Thyroid gland (tissue), 4 donors: ENCODE measurements at regions not wholly inside any gene's neighbourhood (a gene's known extent, or its start where the extent isn't known, plus 50 kb on each side); places are given as distances from the start of the nearest gene placed in this dataset.

ENCODE experiments used
- DNase-seq, 2 donors: peaks; one replicate each; pipeline ENCODE4 v3.0.0-alpha.2; 2019
- H3K27ac ChIP-seq, 3 donors: fragments of 200-600 bp; sonication (generic); 1 replicate in 2 of 3; 2 replicates in 1 of 3; pipeline ENCODE4 v1.5.1; 2016 to 2019; ENCODE audit warnings: mild to moderate bottlenecking in 1 of 3, moderate library complexity in 1 of 3
- H3K27me3 ChIP-seq: fragments of 200-600 bp; sonication (generic); one replicate; pipeline ENCODE4 v1.5.1; 2019
- H3K36me3 ChIP-seq, 2 donors: fragments of 200-600 bp; sonication (generic); one replicate each; pipeline ENCODE4 v1.5.1; 2016 to 2019
- H3K4me1 ChIP-seq, 2 donors: fragments of 200-600 bp; sonication (generic); one replicate each; pipeline ENCODE4 v1.5.1; 2017 to 2019
- H3K4me3 ChIP-seq, 3 donors: fragments of 200-600 bp; sonication (generic); replicated peaks in 1 of 3; 1 replicate in 2 of 3; 2 replicates in 1 of 3; pipeline ENCODE4 v1.5.1; 2016; ENCODE audit warnings: mild to moderate bottlenecking in 1 of 3
- H3K9me3 ChIP-seq: fragments of 200-600 bp; sonication (generic); one replicate; pipeline ENCODE4 v1.5.1; 2017
- POLR2A ChIP-seq, 2 donors: fragments of 450-650 bp; IDR thresholded peaks; one replicate each; pipeline ENCODE4 v1.6.1; 2017; ENCODE audit warnings: antibody characterized with exemption in 2 of 2, mild to moderate bottlenecking in 2 of 2, moderate library complexity in 1 of 2
- WGBS, 2 donors: methylation state at CpG; one replicate each; pipeline ENCODE4 v1.1.5; 2017; 5-methylcytosine and 5-hydroxymethylcytosine counted together
- intact Hi-C: fragments of 100-400 bp; cut with DNase I; formaldehyde crosslinking; loops from one replicate; pipeline ENCODE4 v1.15.1; 2023
- TF ChIP-seq, protein P1 (sequence below), 6 experiments: fragments of 200-600 bp in 3 of 6; fragments of 450-650 bp in 3 of 6; sonication (generic) in 3 of 6; IDR thresholded peaks; one replicate each; pipeline ENCODE4 v1.5.1; 2016 to 2019; ENCODE audit warnings: antibody characterized with exemption in 6 of 6, mild to moderate bottlenecking in 2 of 6, inconsistent platforms in 1 of 6, moderate library complexity in 1 of 6

DNA sequence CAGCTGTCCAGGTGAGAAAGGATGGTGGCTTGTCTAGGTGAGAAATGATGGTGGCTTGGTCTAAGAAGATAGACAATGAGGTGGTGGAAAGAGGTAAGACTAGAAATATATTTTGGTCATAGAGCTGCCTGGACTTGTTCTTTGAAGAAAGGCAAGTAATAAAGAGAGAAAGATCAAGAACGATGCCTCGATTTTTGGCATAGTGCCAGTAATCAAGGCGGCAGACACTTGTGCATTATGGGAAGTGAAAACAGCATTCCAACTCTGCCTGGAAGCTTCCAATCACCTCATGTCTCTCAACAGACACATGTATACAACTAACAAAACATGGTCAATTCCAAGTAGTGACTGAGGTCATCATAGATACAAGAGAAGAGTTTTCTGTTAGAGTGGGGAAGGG is 423.8 kb upstream of the NRP1 start:
- Histone ChIP-seq H3K36me3 (no peaks in the 10 kb centered on the region), H3K27ac (no peak overlapping the region), H3K27me3 (no peaks in the 10 kb centered on the region), H3K4me3 (no peak overlapping the region), H3K4me1 (no peaks in the 10 kb centered on the region), H3K9me3 (no peaks in the 10 kb centered on the region)
- intact Hi-C loops, result no loop called here
- DNase-seq, result no peak
- no peak for TF ChIP-seq POLR2A (IDR thresholded peaks at IDR 0.05)
- TF ChIP-seq, protein P1, sequence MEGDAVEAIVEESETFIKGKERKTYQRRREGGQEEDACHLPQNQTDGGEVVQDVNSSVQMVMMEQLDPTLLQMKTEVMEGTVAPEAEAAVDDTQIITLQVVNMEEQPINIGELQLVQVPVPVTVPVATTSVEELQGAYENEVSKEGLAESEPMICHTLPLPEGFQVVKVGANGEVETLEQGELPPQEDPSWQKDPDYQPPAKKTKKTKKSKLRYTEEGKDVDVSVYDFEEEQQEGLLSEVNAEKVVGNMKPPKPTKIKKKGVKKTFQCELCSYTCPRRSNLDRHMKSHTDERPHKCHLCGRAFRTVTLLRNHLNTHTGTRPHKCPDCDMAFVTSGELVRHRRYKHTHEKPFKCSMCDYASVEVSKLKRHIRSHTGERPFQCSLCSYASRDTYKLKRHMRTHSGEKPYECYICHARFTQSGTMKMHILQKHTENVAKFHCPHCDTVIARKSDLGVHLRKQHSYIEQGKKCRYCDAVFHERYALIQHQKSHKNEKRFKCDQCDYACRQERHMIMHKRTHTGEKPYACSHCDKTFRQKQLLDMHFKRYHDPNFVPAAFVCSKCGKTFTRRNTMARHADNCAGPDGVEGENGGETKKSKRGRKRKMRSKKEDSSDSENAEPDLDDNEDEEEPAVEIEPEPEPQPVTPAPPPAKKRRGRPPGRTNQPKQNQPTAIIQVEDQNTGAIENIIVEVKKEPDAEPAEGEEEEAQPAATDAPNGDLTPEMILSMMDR (IDR thresholded peaks at IDR 0.05), result no peak
- WGBS, 2 donors, result 62 to 63% methylated on average over 3 of the region's 3 CpGs

DNA sequence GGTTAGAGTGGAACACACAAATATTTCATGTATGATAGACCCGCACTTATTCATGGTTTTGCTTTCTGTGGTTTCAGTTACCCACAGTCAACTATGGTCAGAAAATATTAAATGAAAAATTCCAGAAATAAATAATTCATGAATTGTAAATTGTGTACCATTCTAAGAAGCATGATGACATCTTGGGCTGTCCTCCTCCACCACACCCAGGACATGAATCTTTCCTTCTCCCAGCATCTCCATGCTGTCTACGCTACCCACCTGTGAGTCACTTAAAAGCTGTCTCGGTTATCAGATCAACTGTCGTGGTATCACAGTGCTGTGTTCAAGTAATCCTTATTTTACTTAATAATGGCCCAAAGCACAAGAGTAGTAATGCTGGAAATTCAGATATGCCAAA is 419.6 kb upstream of the NRP1 start:
- peaks cover 0 to 3% of the 10 kb centered on the region in 2 donors for H3K4me1 ChIP-seq
- no peak overlapping the region for H3K4me3 ChIP-seq
- intact Hi-C loops, result no loop called here
- no peak for DNase-seq
- H3K9me3 ChIP-seq, result no peaks in the 10 kb centered on the region
- no peaks in the 10 kb centered on the region for H3K36me3 ChIP-seq
- WGBS, 2 donors, result 94 to 96% methylated on average over 4 of the region's 4 CpGs
- no peak overlapping the region for H3K27ac ChIP-seq
- no peaks in the 10 kb centered on the region for H3K27me3 ChIP-seq
- TF ChIP-seq, protein P1 (IDR thresholded peaks at IDR 0.05), result no peak
- no peak for TF ChIP-seq POLR2A (IDR thresholded peaks at IDR 0.05)

DNA sequence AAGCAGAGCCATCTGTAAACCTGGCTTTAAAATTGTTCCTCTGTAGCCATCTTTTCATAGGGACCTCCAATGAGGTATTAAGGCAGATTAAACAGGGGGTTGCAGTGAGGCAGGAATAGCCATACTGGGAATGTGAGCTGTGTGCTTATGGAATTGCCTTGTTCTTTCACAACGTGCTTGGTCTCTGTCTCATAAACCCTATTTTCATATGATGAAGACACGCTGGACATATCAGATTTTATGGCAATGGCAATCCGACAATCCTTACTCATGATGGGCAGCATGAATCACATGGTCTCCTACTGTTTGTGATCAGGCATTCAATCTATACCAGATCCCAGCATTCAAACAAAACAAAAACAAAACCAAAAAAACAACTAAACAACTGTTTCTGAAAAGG is 418.9 kb upstream of the NRP1 start:
- no peak for TF ChIP-seq POLR2A (IDR thresholded peaks at IDR 0.05)
- TF ChIP-seq, protein P1 (IDR thresholded peaks at IDR 0.05), result no peak

DNA sequence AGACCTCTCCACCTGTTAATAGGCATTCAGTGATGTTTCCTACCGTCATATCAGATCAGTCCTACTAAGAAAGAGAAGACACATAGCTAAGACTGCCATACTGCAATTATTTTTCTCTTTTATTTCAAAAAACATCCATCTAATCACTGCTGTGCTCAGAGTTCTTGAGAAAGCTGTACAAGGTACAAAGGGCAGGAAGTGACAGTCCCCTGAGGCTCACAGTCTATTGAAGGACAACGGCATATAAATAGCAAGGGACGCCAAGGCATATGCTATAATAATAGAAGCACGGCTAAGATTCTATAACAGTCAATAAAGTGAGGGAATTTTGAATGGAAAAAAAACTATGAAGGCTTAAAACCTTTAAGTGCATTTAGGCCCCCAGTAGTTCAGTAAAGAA is 415.3 kb upstream of the NRP1 start:
- intact Hi-C loops, result no loop called here
- Histone ChIP-seq H3K4me3 (no peak overlapping the region), H3K9me3 (no peaks in the 10 kb centered on the region), H3K36me3 (no peaks in the 10 kb centered on the region), H3K4me1 (peaks cover 0 to 3% of the 10 kb centered on the region in 2 donors), H3K27ac (no peak overlapping the region), H3K27me3 (no peaks in the 10 kb centered on the region)
- no peak for TF ChIP-seq POLR2A (IDR thresholded peaks at IDR 0.05)
- TF ChIP-seq, protein P1 (IDR thresholded peaks at IDR 0.05), result no peak
- WGBS, 2 donors, result 65 to 68% methylated on average over 4 of the region's 4 CpGs
- DNase-seq, result no peak

More for the DNA sequence above, 418.9 kb upstream of the NRP1 start:
- H3K4me1 ChIP-seq, result peaks cover 0 to 3% of the 10 kb centered on the region in 2 donors
- H3K9me3 ChIP-seq, result no peaks in the 10 kb centered on the region
- no peaks in the 10 kb centered on the region for H3K36me3 ChIP-seq
- H3K4me3 ChIP-seq, result no peak overlapping the region
- 94 to 98% methylated on average over 3 of the region's 3 CpGs for WGBS, 2 donors
- intact Hi-C loops, result no loop called here
- DNase-seq, result no peak
- no peaks in the 10 kb centered on the region for H3K27me3 ChIP-seq
- no peak overlapping the region for H3K27ac ChIP-seq

DNA sequence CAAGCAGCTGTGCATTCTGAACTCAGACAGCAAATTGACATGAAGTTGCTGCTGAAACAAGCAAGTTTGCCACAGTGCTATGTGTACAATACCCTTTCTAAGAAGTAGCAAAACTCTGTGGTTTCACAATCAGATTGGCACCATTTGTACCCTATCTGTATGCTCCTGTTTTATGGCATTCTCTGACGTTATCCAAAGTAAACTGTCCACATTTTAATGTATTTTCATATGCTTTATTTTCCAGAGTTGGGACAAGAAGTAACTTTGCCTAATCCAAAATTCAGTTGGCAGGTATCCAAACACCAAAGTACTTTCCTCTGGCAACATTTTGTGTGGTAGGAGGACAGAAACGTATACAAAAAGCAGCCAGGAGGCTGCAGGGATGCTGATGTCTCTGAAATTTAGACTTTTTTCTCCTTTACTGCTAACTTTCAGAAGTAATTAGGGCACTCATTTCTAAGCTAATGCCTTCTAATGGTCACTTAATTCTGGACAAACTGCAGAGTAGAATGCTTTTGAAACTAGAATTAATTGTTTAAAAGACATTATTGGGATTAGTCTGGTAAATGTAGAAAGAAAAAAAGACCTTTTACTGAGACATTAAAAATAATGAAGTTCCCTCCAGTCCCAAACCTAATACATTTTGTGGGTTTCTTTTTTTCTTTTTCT is 414.7 kb upstream of the NRP1 start:
- TF ChIP-seq, protein P1 (IDR thresholded peaks at IDR 0.05), result no peak
- no peak for TF ChIP-seq POLR2A (IDR thresholded peaks at IDR 0.05)
- no peak for DNase-seq
- Histone ChIP-seq H3K27me3 (no peaks in the 10 kb centered on the region), H3K9me3 (no peaks in the 10 kb centered on the region), H3K36me3 (no peaks in the 10 kb centered on the region), H3K4me3 (no peak overlapping the region), H3K27ac (no peak overlapping the region), H3K4me1 (peaks cover 0 to 3% of the 10 kb centered on the region in 2 donors)
- 39 to 55% methylated on average over 2 of the region's 2 CpGs for WGBS, 2 donors
- intact Hi-C loops, result no loop called here
